ENCODE measurements at regions not wholly inside any gene's neighbourhood (a gene's known extent, or its start where the extent isn't known, plus 50 kb on each side); places are given as distances from the start of the nearest gene placed in this dataset.

GRCh38 chr6:20319520-20320357 is 81.9 kb upstream of the E2F3 start:
- no peak for TF ChIP-seq CTCF (IDR thresholded peaks at IDR 0.05)
- DNase-seq (ENCODE audit: low spot score), result no peak
- no peak for ATAC-seq (ENCODE audit: low FRiP score)

GRCh38 chr6:20325641-20326421 is 75.8 kb upstream of the E2F3 start:
- no peak for ATAC-seq (ENCODE audit: low FRiP score)
- TF ChIP-seq CTCF (IDR thresholded peaks at IDR 0.05), result no peak
- DNase-seq (ENCODE audit: low spot score), result no peak

- ATAC-seq (ENCODE audit: low FRiP score) (no peak), DNase-seq (ENCODE audit: low spot score) (no peak)
- no peak for TF ChIP-seq CTCF (IDR thresholded peaks at IDR 0.05)
These were observed 75.3 kb upstream of the E2F3 start for GRCh38 chr6:20326422-20326728.

GRCh38 chr6:20327141-20327540 is 74.5 kb upstream of the E2F3 start:
- ATAC-seq (ENCODE audit: low FRiP score) (no peak), DNase-seq (ENCODE audit: low spot score) (no peak)
- no peak for TF ChIP-seq CTCF (IDR thresholded peaks at IDR 0.05)

- no peak for TF ChIP-seq CTCF (IDR thresholded peaks at IDR 0.05)
- DNase-seq (ENCODE audit: low spot score), result no peak
- no peak for ATAC-seq (ENCODE audit: low FRiP score)
These were observed 73.3 kb upstream of the E2F3 start for GRCh38 chr6:20328266-20328923.

GRCh38 chr6:20328924-20329300 is 72.8 kb upstream of the E2F3 start:
- DNase-seq (ENCODE audit: low spot score), result no peak

More at GRCh38 chr6:20328924-20329300, 72.8 kb upstream of the E2F3 start:
- no peak for TF ChIP-seq CTCF (IDR thresholded peaks at IDR 0.05)
- no peak for ATAC-seq (ENCODE audit: low FRiP score)

Data from omental fat pad (tissue), 3 donors.